Activated CD4-positive, alpha-beta T cell treated with anti-CD3 and anti-CD28 coated beads, Interleukin-2, amount 50 U/mL, for 48 hours (primary cell): ENCODE measurements at regions not wholly inside any gene's neighbourhood (a gene's known extent, or its start where the extent isn't known, plus 50 kb on each side); places are given as distances from the start of the nearest gene placed in this dataset.

ENCODE experiments used
- DNase-seq, 2 experiments: peaks; one replicate each; pipeline ENCODE4 v3.0.0-alpha.2; 2020

- DNase-seq: no peak
Observed at GRCh38 chr13:106906426-106906996, 338.6 kb upstream of the ARGLU1 start.

GRCh38 chr13:106905380-106906162 lies 337.6 kb upstream of the ARGLU1 start:
- no peak for DNase-seq

- no peak for DNase-seq
Observed at GRCh38 chr13:106899442-106899841, 331.5 kb upstream of the ARGLU1 start.

GRCh38 chr13:106898231-106898630 lies 330.3 kb upstream of the ARGLU1 start:
- no peak for DNase-seq

- DNase-seq: no peak
Observed at GRCh38 chr13:106888148-106888547, 320.2 kb upstream of the ARGLU1 start.

DNA sequence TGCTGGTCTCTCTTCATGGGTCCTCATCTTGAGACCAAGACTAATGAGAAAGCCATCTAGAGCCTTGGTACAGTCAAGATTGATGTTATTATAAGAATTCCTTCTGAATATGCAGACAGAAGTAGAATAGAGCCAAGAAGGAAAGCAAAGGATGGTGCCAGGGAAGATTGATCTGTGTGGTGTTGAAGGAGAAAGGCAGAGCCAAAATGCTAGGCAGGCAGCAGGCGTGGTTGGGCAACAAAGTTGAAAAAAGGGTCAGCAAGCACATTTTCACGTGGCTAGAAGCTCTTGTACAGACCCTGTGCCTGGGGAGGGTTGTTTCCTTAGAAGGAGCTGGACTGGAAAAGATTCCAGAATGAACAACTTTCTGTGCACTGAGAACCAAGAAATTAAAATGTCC lies 319.7 kb upstream of the ARGLU1 start:
- DNase-seq: no peak

- DNase-seq: no peak
Observed at GRCh38 chr13:106883976-106884375, 316.0 kb upstream of the ARGLU1 start.

- no peak for DNase-seq
Observed at GRCh38 chr13:106882246-106882645, 314.3 kb upstream of the ARGLU1 start.

- no peak for DNase-seq
Observed at GRCh38 chr13:106879806-106880205, 311.9 kb upstream of the ARGLU1 start.

DNA sequence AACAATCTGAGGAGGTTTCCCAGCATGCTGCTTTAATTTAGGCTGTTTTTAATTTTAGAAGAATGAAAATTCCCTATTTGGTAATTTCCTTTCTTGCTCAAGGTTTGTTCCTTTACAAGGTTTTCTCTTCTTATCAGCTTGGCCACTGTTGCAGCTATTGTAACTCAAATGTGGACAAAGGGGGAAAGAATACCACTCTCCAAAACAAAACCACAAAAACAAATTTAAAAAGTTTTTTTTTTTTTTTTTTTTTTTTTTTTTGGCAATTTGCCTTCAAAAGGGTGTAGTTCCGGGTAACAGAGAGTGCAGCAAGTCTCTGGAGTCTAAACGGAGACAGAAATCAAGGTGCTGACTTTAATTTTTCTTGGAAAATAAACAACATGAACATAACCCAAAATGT lies 306.4 kb upstream of the ARGLU1 start:
- DNase-seq: no peak

- no peak for DNase-seq
Observed at GRCh38 chr13:106873810-106874209, 305.9 kb upstream of the ARGLU1 start.

GRCh38 chr13:106867249-106867648 lies 299.3 kb upstream of the ARGLU1 start:
- DNase-seq: no peak

GRCh38 chr13:106865716-106866440 lies 297.9 kb upstream of the ARGLU1 start:
- no peak for DNase-seq

DNA sequence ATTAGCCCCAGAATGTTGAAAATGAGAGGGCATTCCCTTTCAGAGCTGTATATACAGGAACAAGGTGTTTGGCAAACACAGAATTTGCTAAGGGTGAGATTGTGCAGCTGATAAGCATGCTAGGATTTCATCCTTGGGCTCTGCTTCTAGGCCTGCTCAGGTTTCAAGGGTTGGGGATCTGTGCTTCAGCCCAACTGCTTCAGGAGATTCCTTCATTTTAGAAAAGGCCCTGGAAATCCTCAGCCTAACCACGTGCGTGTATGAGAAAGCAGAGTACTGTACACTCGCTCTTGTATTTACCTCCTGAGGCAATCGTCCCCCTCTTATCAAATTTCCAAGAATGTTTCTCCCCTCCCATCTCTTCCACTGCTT lies 291.6 kb upstream of the ARGLU1 start:
- DNase-seq: no peak

DNA sequence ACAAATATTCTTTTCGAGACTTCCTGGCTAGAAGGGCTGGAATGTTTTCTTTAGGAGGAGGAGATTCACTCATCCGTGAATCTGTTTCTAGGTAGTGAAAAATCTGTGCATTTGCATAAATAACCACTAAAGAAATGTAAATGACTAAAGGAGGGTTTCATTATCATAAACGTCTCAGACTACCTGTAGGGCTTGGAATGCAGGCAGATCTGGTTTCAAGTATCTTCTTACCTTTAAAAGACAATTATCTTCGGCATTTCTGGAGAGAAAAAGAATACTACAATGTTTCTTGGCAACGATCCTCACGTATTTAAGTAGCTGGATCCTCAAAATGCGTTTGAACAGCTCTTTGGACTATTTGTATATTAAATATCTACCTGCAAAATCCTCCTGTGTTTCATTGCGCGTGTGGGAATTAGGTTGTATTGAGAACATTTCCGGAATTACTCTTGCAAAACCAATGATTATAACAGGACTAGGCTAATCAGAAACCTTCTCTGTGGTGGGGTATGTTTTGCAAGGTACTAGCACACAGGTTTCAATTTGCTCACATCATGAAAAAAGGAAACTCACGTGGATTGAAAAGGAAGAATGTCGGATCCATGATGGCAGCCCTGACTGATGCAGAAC lies 291.1 kb upstream of the ARGLU1 start:
- no peak for DNase-seq

DNA sequence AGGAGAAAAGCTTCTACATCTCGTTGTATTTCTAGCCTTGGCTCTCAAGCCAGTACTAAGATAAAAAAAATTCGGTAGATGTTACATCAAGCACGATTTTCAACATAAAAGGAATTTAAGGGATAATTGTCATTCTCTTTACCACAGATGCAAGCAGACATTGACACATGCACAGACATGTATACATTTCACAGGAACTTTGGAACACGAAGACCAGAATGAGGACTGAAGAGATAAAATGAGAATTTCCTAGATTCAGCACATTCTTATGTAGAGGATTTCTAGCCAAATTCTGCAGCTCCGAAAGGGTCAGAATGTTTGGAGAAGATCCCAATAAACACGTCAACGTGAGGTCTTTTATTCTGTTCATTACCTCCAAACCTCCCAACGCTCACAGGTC lies 284.5 kb upstream of the ARGLU1 start:
- no peak for DNase-seq

DNA sequence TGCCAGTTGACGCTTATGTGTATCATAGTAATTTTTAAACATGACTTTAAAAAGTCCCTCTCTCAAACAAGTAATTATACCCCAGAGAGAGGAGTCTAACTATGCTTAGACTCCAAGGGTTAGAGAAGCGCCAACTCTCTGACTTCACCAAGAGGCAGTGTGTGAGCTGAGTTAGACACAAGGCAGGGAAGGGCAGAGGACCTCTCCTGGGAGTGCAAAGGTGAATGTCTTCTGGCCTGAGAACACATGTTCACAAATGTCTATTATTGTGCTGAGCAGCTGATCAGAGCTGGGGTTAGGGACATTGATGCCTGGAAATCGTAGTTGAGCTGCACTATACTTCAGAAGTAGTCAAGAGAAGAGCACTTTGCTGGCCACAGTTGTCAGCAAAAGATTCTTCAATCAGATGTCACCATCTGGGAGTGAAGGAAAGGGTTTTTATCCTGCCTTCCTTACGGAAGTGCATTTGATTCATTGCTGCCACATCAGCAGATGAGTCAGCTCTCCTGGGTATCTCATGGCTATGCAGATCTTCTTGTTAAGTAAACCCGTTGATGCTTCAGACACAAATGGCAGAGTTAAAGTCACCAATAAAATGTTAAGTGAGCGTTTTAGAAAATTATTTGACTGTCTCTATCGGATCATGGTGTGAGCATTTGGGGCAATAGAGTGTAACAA lies 283.2 kb upstream of the ARGLU1 start:
- DNase-seq: no peak

- no peak for DNase-seq
Observed at GRCh38 chr13:106846571-106847448, 278.9 kb upstream of the ARGLU1 start.

DNA sequence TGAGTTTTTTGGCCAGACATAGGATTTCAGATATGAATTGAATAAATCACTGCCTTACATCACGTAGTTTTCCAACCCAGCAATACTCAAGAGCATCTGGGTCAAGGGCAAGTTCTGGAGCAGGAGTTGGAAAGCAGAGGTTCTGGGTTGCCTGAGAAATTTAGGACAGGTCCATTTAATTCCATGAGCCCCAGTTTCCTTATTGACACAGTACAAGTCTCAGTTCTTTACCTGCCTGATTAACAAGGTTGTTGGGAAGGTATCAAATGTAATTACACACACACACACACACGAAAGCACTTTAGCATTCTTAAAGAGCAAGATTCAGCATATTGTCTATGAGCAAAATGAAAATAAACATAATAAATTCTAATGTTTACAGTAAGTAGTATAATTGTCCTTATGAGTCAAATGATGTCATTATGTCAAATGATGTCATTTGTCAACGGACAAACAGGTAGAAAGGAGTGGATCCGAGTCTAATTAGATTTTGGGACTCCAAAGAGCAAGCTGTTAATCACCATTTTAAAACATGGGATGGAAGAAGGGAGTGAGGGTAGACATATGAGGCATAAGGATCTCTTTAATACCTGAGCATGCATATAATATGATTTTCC lies 268.4 kb upstream of the ARGLU1 start:
- no peak for DNase-seq

DNA sequence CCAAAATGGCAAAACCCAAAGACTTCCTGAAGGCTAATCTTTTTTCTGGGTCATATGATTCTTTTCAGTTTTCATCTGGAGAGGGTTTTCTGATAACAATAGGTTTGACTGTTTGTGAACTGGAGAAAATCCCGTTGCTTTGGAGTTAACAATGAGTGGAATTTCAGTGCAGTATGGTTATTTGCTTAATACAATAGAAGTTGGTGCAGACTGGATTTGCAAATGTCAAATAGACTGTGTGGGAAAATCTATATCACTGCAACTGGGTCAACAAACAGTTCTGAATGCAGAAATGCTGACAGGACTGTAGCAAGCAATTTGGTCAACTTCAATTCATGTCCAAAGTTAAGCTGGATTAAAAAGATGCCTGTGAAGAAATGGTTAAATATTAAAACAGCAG lies 267.5 kb upstream of the ARGLU1 start:
- no peak for DNase-seq

- DNase-seq: no peak
Observed at GRCh38 chr13:106821979-106822378, 254.0 kb upstream of the ARGLU1 start.
